ENCODE measurements at regions not wholly inside any gene's neighbourhood (a gene's known extent, or its start where the extent isn't known, plus 50 kb on each side); places are given as distances from the start of the nearest gene placed in this dataset.

- Histone ChIP-seq H3K27me3 (ENCODE audit: low read depth) (no peaks in the 10 kb centered on the region), H3K4me1 (no peaks in the 10 kb centered on the region), H3K27ac (replicated peaks) (no peak overlapping the region), H3K9me3 (replicated peaks) (no peaks in the 10 kb centered on the region), H3K4me3 (no peak overlapping the region), H3K36me3 (no peaks in the 10 kb centered on the region)
- intact Hi-C loops (cut with micrococcal nuclease), result no loop called here
- TF ChIP-seq CTCF (IDR thresholded peaks at IDR 0.05; ENCODE audit: borderline replicate concordance), result no peak
- no peak for DNase-seq
These were observed 126.5 kb upstream of the CCDC68 start for GRCh38 chr18:55085557-55086285.

DNA sequence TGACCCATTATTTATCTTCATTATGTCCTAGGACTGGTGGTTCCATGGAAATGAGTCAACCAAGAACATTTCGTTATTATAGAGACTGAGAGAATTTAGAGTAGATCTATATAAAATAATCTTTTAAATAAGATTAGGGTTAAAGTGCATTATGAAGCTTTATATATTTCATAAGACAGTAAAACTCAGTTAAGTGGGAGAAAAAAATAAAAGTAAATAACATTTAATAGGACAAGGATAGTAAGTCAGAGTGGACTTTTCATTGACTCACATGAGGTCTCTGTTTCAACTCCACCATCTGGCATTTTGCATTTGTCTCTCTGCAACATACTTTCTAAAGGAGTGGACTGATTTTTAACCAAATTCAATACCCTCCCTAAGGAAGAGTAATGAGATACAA lies 125.3 kb upstream of the CCDC68 start:
- Histone ChIP-seq H3K27me3 (ENCODE audit: low read depth) (no peaks in the 10 kb centered on the region), H3K36me3 (no peaks in the 10 kb centered on the region), H3K4me1 (peaks cover 3% of the 10 kb centered on the region), H3K4me3 (no peak overlapping the region), H3K9me3 (replicated peaks) (no peaks in the 10 kb centered on the region), H3K27ac (replicated peaks) (no peak overlapping the region)
- intact Hi-C loops (cut with micrococcal nuclease), result no loop called here
- no peak for TF ChIP-seq CTCF (IDR thresholded peaks at IDR 0.05; ENCODE audit: borderline replicate concordance)
- no peak for DNase-seq

DNA sequence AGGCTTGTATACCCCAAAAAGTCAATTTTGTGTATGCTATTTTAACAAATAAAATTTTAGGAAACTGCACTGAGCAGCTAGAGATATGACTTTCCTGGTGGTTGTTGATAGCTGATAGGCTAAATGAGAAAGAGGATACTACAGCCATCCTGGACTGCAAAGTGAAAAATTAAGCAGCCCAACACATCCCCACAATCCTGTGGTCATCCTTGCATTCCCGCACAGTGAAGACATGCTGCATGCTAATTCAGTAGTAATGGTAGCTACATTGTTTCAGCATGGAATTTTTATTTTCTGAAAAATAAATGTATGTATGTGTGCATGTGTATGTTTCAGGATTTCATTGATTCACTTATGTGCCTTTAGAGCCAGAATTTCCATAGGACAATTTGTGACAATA lies 124.2 kb upstream of the CCDC68 start:
- Histone ChIP-seq H3K9me3 (replicated peaks) (no peaks in the 10 kb centered on the region), H3K4me3 (no peak overlapping the region), H3K36me3 (no peaks in the 10 kb centered on the region), H3K27ac (replicated peaks) (no peak overlapping the region), H3K27me3 (ENCODE audit: low read depth) (no peaks in the 10 kb centered on the region), H3K4me1 (peaks cover 10% of the 10 kb centered on the region)
- no peak for TF ChIP-seq CTCF (IDR thresholded peaks at IDR 0.05; ENCODE audit: borderline replicate concordance)
- no peak for DNase-seq
- intact Hi-C loops (cut with micrococcal nuclease), result no loop called here

DNA sequence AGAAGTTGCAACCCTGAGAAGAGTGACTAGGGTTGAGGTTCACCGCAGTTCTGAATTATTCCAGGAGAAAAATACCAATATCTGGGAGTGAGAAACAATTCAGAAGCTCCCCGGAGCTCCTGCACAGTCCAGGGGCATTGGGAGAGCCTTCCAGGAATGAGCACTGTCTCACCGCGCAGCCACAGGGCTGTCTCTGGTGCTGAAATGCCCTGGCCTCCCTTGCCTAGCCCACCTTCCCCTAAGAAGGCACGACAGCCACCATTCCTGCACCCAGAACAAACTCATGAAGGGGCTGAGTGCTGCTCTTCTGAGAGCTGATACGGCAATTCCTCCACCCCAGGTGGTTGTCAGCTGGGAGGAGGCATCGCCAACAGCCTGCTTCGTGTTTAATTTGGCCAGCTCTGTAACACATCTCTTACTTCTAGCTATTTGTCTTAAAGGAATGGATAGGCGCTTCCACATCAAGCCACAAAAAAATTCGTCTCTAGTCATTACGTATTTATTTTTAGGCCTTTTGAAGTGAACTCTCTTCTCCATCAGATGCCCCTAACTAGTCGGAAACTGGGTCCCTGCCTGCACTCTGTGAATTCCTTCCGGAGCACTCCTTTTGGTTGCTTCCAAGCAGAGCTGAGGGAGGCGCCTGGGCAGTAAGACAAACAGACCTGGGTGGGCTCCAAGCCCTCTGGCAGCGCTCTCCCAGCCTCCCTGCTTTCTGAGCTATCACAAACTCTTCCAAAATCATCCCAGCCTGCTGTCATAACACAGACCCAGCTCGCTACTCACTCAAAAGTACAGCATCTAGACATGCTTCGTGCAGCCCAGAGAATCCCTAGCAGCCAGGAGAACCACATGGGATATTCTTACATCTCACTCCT lies 120.5 kb upstream of the CCDC68 start:
- Histone ChIP-seq H3K36me3 (no peaks in the 10 kb centered on the region), H3K9me3 (replicated peaks) (no peaks in the 10 kb centered on the region), H3K27ac (replicated peaks) (no peak overlapping the region), H3K4me3 (no peak overlapping the region), H3K27me3 (ENCODE audit: low read depth) (no peaks in the 10 kb centered on the region), H3K4me1 (peaks cover 14% of the 10 kb centered on the region)
- TF ChIP-seq CTCF (IDR thresholded peaks at IDR 0.05; ENCODE audit: borderline replicate concordance), result no peak
- no peak for DNase-seq
- intact Hi-C loops (cut with micrococcal nuclease), result no loop called here

GRCh38 chr18:55079067-55079466 lies 119.8 kb upstream of the CCDC68 start:
- Histone ChIP-seq H3K27ac (replicated peaks) (peak overlapping the region; percentile 15), H3K36me3 (no peaks in the 10 kb centered on the region), H3K9me3 (replicated peaks) (peaks cover 2% of the 10 kb centered on the region), H3K27me3 (ENCODE audit: low read depth) (no peaks in the 10 kb centered on the region), H3K4me1 (peaks cover 14% of the 10 kb centered on the region), H3K4me3 (no peak overlapping the region)
- intact Hi-C loops (cut with micrococcal nuclease), result no loop called here
- DNase-seq, result no peak
- TF ChIP-seq CTCF (IDR thresholded peaks at IDR 0.05; ENCODE audit: borderline replicate concordance), result no peak
